ENCODE measurements at regions not wholly inside any gene's neighbourhood (a gene's known extent, or its start where the extent isn't known, plus 50 kb on each side); places are given as distances from the start of the nearest gene placed in this dataset.

DNA sequence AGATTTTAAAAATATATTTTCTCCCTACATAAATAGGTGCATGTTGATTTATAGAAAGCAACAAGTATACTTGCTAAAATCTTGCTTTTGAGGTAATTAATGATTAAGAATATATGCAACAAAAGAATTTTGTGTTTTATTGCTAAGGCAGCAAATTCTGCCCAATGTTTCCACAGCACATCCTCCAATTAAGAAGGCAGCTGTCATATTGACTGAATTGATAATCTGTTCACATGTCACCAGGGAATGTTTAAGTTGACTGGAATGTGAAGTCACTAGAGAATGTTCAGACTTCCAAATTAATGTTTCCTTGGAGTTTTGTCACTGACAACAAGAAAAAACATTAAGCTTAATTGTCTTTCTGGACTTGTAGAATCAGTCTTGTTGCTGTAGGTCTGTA is 1602.7 kb upstream of the SLC39A10 start:
- Histone ChIP-seq H3K36me3 (ENCODE audit: control insufficient read depth in 2 of 2, extremely low read depth in 1 of 2, insufficient read depth in 2 of 2, low read length in 2 of 2) (no peaks in the 10 kb centered on the region), H3K9me3 (replicated peaks; ENCODE audit: control insufficient read depth, insufficient read depth, low read length) (no peaks in the 10 kb centered on the region), H3K79me2 (ENCODE audit: control insufficient read depth, insufficient read depth, low read length) (no peaks in the 10 kb centered on the region), H3K27me3 (ENCODE audit: control insufficient read depth in 2 of 2, insufficient read depth in 2 of 2, low read length in 2 of 2) (no peaks in the 10 kb centered on the region), H3K9me1 (replicated peaks; ENCODE audit: control insufficient read depth, extremely low read depth, insufficient read depth, low read length) (no peaks in the 10 kb centered on the region), H3K4me1 (ENCODE audit: control insufficient read depth, extremely low read depth, insufficient read depth, low read length) (no peaks in the 10 kb centered on the region), H3K27ac (ENCODE audit: insufficient read depth, low read depth, low read length) (no peak overlapping the region), H3K9ac (replicated peaks; ENCODE audit: extremely low read depth, insufficient read depth, low read length) (no peak overlapping the region), H3K4me2 (ENCODE audit: insufficient read depth, low read length) (no peak overlapping the region), H2AFZ (ENCODE audit: low read depth, low read length) (no peak overlapping the region), H3K4me3 (replicated peaks in 1 of 3; ENCODE audit: insufficient read depth in 1 of 3, low read depth in 1 of 3, low read length in 3 of 3) (no peak overlapping the region), H4K20me1 (replicated peaks; ENCODE audit: control insufficient read depth, extremely low read depth, insufficient read depth, low read length) (no peaks in the 10 kb centered on the region)
- BruUV-seq (replicated peaks), result no TSS peak
- FAIRE-seq (no peak), DNase-seq (ENCODE audit: low read depth, low spot score) (no peak)
- intact Hi-C loops (cut with micrococcal nuclease) (no loop called here), dilution Hi-C loops (cut with MboI; ENCODE audit: extremely low pct_ligation_motif_present, low sequenced_read_pairs) (no loop called here)
- no peak for TF ChIP-seq GATA2 (IDR thresholded peaks at IDR 0.05; ENCODE audit: insufficient read depth, insufficient read length, low read depth, low read length)
- no peak for TF ChIP-seq FOS (IDR thresholded peaks at IDR 0.05; ENCODE audit: borderline replicate concordance, insufficient read depth, low read length)
- no peak for TF ChIP-seq POLR2AphosphoS5 (IDR thresholded peaks at IDR 0.05; ENCODE audit: insufficient read depth, low read depth, low read length)
- no peak for TF ChIP-seq JUN (IDR thresholded peaks at IDR 0.05; ENCODE audit: borderline replicate concordance, insufficient read depth, insufficient read length, low read depth)
- no peak for TF ChIP-seq EZH2 (IDR thresholded peaks at IDR 0.05; ENCODE audit: borderline replicate concordance, low read depth, low read length, severe bottlenecking)
- TF ChIP-seq POLR2A (IDR thresholded peaks at IDR 0.05; ENCODE audit: low read depth, low read length), result no peak
- TF ChIP-seq, protein P1, sequence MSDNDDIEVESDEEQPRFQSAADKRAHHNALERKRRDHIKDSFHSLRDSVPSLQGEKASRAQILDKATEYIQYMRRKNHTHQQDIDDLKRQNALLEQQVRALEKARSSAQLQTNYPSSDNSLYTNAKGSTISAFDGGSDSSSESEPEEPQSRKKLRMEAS (IDR thresholded peaks at IDR 0.05; ENCODE audit: insufficient read depth, insufficient read length), result no peak
- TF ChIP-seq MYC (IDR thresholded peaks at IDR 0.05; ENCODE audit: low read depth, low read length), result no peak
- TF ChIP-seq, protein P2, sequence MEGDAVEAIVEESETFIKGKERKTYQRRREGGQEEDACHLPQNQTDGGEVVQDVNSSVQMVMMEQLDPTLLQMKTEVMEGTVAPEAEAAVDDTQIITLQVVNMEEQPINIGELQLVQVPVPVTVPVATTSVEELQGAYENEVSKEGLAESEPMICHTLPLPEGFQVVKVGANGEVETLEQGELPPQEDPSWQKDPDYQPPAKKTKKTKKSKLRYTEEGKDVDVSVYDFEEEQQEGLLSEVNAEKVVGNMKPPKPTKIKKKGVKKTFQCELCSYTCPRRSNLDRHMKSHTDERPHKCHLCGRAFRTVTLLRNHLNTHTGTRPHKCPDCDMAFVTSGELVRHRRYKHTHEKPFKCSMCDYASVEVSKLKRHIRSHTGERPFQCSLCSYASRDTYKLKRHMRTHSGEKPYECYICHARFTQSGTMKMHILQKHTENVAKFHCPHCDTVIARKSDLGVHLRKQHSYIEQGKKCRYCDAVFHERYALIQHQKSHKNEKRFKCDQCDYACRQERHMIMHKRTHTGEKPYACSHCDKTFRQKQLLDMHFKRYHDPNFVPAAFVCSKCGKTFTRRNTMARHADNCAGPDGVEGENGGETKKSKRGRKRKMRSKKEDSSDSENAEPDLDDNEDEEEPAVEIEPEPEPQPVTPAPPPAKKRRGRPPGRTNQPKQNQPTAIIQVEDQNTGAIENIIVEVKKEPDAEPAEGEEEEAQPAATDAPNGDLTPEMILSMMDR (IDR thresholded peaks at IDR 0.05; ENCODE audit: extremely low read depth in 1 of 2, insufficient read depth in 1 of 2, low read depth in 1 of 2, low read length in 2 of 2), result no peak
- CTCF ChIA-PET, result no interaction called here
- POLR2A ChIA-PET, result no interaction called here

Data from endothelial cell of umbilical vein (primary cell).